GM15510 (cell line): ENCODE measurements at regions not wholly inside any gene's neighbourhood (a gene's known extent, or its start where the extent isn't known, plus 50 kb on each side); places are given as distances from the start of the nearest gene placed in this dataset.

Experiments
- POLR2A ChIP-seq: IDR thresholded peaks from 3 replicates; pipeline ENCODE4 v1.6.1; 2011; ENCODE audit warnings: borderline replicate concordance; ENCODE audit not compliant: insufficient read length; ENCODE audit errors: extremely low read depth

GRCh38 chr16:85541980-85542900 is 70.9 kb upstream of the GSE1 start:
- no peak for TF ChIP-seq POLR2A

GRCh38 chr16:85543536-85543935 is 69.6 kb upstream of the GSE1 start:
- no peak for TF ChIP-seq POLR2A

DNA sequence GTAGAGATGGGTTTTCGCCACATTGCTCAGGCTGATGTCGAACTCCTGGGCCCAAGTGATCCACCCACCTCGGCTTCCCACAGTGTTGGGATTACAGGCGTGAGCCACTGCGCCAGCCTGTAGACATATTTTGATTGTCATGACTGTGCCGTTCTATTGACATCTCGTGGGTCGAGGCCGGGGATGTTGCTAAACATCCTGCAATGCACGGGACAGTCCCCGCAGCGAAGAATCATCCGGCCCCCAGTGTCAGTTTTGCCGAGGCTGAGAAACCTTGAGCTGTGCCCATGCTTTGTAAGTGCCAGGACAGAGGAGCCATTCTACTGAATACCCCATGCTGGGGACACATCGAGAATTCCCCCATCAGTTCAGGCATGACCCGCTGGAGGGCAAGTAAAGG is 69.1 kb upstream of the GSE1 start:
- no peak for TF ChIP-seq POLR2A

DNA sequence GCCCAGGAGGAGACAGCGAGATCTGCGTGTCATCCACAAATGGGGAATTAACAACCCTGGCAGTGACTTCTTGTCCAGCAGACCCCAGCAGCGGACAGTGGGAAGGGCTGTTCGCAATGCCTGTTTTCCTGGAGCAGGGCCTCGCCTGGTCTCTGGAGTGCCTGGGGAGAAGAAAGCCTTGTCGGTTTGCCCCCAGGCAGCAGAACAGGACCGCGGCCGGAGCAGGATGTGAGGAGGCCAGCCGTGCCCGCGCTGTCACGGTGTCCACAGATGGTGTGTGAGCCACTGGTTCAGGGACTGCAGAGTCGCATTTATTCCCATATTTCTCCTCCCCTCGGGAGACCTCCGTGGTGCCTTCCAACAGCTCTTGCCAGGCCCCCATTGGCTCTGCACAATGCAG is 68.5 kb upstream of the GSE1 start:
- no peak for TF ChIP-seq POLR2A

DNA sequence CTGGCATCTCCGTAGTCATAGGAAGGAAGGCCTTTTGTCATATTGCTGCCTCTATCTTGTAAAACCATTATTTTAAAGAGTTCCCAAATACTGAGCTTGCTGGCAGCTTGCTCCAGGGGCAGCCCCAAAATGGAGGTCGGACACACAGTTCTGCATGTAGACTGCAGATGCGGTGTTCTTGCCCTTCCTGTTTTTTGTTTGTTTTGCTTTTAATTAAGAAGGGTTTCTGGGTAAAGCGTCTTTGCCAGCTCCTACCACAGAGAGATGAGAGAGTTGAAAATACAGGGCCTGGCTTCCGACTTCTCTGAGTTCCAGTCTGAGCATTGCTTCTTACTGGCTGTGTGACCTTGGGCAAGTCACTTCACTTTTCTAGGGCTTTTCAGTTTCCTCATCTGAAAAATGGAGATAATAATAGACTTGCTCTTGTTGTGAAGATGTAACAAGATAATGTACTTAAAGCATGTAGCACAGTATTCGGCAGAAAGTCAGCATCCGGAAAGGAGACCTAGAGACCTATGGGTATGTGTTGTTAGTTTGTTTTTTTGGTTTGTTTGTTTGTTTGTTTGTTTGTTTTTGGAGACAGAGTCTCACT is 67.8 kb upstream of the GSE1 start:
- no peak for TF ChIP-seq POLR2A

DNA sequence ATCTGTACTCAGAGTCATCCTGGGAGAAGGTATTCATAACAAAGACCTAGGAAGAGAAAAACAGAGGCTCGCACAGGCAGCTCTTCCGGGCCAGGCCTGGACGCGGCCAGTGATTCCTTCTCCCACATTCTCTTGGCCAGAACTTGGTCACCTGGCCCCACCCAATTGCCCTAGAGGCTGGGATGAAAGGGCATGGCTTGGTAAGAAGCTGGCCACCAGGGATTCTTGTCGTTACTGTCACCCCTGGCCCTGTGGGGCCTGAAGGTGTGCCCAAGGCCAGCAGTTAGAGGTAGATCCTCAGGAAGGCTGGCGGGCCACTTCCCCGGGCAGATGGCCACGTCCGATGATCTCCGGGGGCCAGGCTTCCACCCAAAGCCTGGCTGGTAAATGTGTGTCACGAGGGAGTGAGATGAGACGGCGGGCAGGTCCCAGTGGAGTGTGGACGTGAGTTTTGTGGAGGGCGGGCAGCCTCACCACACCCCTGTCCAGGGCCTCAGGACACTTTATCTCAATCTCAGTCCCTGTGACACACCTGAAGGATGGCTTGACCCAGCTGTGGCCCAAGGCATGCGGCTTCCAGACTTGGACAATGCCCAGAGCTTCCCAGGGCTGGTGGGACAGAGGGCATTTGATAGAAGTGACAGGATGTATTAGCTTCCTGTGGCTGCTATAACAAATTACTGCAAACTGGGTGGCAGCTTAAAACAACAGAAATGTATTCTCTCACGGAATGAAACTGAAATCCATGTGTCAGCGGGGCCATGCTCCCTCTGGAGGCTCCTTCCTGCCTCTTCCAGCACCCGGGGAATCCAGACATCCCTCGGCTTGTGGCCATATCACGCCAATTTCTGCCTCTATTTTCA is 66.3 kb upstream of the GSE1 start:
- no peak for TF ChIP-seq POLR2A

- TF ChIP-seq POLR2A, result no peak
These were observed 64.7 kb upstream of the GSE1 start for GRCh38 chr16:85548375-85548774.

DNA sequence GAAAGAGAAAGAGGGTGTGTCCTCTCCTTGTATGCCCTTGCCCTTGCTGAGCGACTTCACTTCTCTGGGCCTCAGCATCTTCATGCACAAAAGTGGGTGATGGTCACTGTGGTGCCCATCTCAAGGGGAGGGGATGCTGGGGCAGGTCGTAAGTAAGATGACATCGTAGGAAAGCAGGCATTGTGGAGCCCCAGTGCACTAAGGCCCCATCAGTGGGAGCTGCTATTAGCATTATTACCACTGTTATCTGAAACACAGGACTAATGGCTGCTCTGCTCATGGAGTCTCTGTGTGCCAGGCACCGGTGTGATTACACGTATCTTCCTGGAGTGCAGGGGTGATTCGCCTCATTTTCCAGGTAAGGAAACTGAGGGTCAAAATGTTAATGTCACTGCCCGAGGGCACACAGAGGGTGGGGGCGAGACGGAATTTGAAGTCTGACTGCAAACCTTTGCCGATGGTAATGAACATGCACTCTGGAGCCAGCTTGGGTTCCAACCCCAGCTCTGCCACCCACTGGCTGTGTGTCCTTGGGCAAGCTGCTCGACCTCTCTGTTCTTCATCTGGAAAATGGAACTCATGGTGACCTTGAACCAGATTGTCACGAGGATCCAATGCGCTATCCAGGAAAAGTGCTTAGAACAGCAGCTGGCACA is 63.2 kb upstream of the GSE1 start:
- TF ChIP-seq POLR2A, result no peak

DNA sequence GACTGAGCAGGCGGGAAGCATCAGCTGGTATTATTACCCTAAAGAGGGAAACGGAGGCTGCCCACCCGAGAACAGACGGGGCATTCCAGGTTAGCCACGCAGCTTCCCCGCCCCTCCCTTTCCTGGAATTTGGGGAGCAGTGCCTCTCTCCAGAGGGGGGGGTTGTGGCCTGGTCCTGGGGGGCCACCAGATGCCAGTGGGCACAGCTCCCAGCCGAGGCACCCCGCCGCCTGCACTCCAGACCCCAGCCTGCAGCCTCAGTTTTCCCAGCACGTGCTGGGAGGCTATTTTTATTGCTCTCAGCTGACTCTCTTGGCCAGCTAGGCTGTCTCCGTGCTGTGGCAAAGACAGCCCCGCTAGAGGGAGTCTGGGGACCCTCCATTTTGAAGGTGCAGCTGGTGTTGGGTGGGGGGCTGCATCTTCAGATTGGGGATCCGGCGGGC is 62.7 kb upstream of the GSE1 start:
- no peak for TF ChIP-seq POLR2A

GRCh38 chr16:85550953-85551924 is 61.9 kb upstream of the GSE1 start:
- TF ChIP-seq POLR2A, result no peak

DNA sequence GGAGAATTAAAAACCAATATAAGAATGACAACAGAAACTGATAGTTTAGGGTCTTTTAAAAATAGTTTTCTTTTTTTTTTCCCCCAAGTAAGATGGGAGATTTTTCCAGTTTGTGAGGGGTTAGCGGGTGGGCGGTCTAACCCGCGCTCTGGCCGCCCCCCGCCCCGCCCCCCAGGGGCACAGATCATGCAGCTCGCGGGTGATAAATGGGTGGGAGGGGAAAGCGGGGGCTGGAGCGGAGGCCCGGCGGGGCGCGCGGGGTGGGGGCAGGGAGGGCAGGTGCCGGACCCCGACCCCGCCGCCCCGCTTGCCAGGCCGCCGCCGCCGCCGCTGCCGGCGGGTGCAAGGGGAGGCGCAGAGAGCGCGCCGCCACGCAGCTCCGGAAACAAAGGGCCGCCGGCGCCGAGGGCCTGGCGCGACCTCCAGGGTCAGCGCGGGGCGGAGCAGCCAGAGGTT is 60.1 kb upstream of the GSE1 start:
- TF ChIP-seq POLR2A, result no peak

- peak; percentile 45 for TF ChIP-seq POLR2A
These were observed 59.5 kb upstream of the GSE1 start for GRCh38 chr16:85553436-85554113.

DNA sequence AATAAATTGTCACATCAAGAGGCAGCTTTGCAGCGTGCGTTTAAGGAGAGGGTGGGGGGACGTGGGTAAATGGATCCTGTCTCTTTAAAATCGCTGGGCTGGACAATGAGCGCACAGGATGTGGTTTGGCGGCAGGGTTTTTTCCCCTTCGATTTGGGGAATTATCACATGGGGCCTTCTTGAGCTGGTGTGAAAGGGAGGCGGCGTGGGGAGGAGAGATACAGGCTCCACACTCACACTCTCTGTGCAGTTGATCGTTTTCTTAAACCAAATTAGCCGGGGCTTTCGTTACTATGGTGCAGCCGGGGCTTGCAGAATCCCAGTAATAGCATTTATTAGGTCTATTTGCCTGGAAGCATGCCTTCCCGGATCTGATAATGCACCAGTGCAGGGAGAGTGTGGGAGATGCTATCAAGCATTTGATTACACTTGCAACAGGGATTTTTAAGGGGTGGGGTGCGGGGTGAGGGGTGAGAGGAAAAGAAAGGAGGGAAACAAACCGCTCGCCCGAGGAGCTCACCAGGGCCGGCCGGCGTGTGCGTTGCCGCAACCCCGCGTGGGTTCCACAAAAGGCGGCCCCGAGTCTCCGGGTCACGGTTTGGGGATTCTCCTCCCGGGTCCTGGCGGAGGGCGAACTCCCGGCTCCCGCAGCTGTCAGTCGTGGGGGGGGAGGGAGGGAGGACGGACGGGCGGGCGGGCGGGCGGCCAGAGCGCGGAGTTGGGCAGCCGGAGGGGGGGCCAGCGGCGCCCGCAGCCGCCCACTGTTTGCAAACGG is 58.8 kb upstream of the GSE1 start:
- peak; percentile 70 for TF ChIP-seq POLR2A
